ENCODE measurements at regions not wholly inside any gene's neighbourhood (a gene's known extent, or its start where the extent isn't known, plus 50 kb on each side); places are given as distances from the start of the nearest gene placed in this dataset.
"Not testable (repeated sequence)": the region's sequence is repeated elsewhere in the genome, so short reads cannot be mapped to it uniquely, and the experiment has no call there.

- ChIA-PET POLR2A (interaction anchor here (0.6 to 1.4 kb wide), 2 partner anchors 9 to 54 kb away, joined by 4 read pairs; no protein-coding TSS in a partner anchor), CTCF (ENCODE audit: unreplicated experiment) (no interaction called here)
- intact Hi-C loops (cut with micrococcal nuclease; ENCODE audit: unreplicated experiment), result no loop called here
- Histone ChIP-seq H3K4me3 (ENCODE audit: low read depth, low read length, poor library complexity, severe bottlenecking) (no peak overlapping the region), H4K20me1 (ENCODE audit: insufficient read depth, low read length) (no peaks in the 10 kb centered on the region), H3K9me3 (ENCODE audit: low read length) (no peaks in the 10 kb centered on the region), H3K4me1 (ENCODE audit: insufficient read depth, low read length, poor library complexity, severe bottlenecking) (no peaks in the 10 kb centered on the region), H3K9me2 (ENCODE audit: insufficient read depth, low read length) (no peaks in the 10 kb centered on the region), H3K36me3 (ENCODE audit: insufficient read depth, low read length) (no peaks in the 10 kb centered on the region), H2AFZ (ENCODE audit: low read length) (no peak overlapping the region), H3K27ac (ENCODE audit: low read depth, low read length, poor library complexity, severe bottlenecking) (no peak overlapping the region), H3K4me2 (ENCODE audit: low read length) (no peak overlapping the region), H3K79me2 (ENCODE audit: insufficient read depth, low read depth, low read length) (no peaks in the 10 kb centered on the region)
- no peak for TF ChIP-seq CTCF (conservative IDR thresholded peaks at IDR 0.05; ENCODE audit: low read length)
- no peak for TF ChIP-seq EZH2phosphoT487 (IDR thresholded peaks at IDR 0.05; ENCODE audit: borderline replicate concordance, low read depth, low read length)
- no TSS peak for BruUV-seq (replicated peaks)
- DNase-seq (ENCODE audit: low spot score), result no peak
Observed at GRCh38 chr2:185676316-185676715, 62.3 kb upstream of the FSIP2 start.

- H3K79me2 ChIP-seq (ENCODE audit: insufficient read depth, low read depth, low read length); H4K20me1 ChIP-seq (ENCODE audit: insufficient read depth, low read length); POLR2A ChIA-PET; H3K4me2 ChIP-seq (ENCODE audit: low read length); H3K9me2 ChIP-seq (ENCODE audit: insufficient read depth, low read length); DNase-seq (ENCODE audit: low spot score); H3K4me3 ChIP-seq (ENCODE audit: low read depth, low read length, poor library complexity, severe bottlenecking); H3K9me3 ChIP-seq (ENCODE audit: low read length); H3K27ac ChIP-seq (ENCODE audit: low read depth, low read length, poor library complexity, severe bottlenecking); BruUV-seq (replicated peaks); H3K4me1 ChIP-seq (ENCODE audit: insufficient read depth, low read length, poor library complexity, severe bottlenecking); CTCF ChIA-PET (ENCODE audit: unreplicated experiment); intact Hi-C loops (cut with micrococcal nuclease; ENCODE audit: unreplicated experiment); H3K36me3 ChIP-seq (ENCODE audit: insufficient read depth, low read length); H2AFZ ChIP-seq (ENCODE audit: low read length): not testable (repeated sequence)
Observed at GRCh38 chr2:185687001-185687400, 51.6 kb upstream of the FSIP2 start.

GRCh38 chr2:185687967-185688366 is 50.6 kb upstream of the FSIP2 start:
- Histone ChIP-seq H3K4me1 (ENCODE audit: insufficient read depth, low read length, poor library complexity, severe bottlenecking) (no peaks in the 10 kb centered on the region), H3K4me3 (ENCODE audit: low read depth, low read length, poor library complexity, severe bottlenecking) (no peak overlapping the region), H3K36me3 (ENCODE audit: insufficient read depth, low read length) (no peaks in the 10 kb centered on the region), H3K79me2 (ENCODE audit: insufficient read depth, low read depth, low read length) (no peaks in the 10 kb centered on the region), H3K9me3 (ENCODE audit: low read length) (no peaks in the 10 kb centered on the region), H2AFZ (ENCODE audit: low read length) (no peak overlapping the region), H3K9me2 (ENCODE audit: insufficient read depth, low read length) (no peaks in the 10 kb centered on the region), H4K20me1 (ENCODE audit: insufficient read depth, low read length) (no peaks in the 10 kb centered on the region), H3K27ac (ENCODE audit: low read depth, low read length, poor library complexity, severe bottlenecking) (no peak overlapping the region), H3K4me2 (ENCODE audit: low read length) (no peak overlapping the region)
- no peak for DNase-seq (ENCODE audit: low spot score)
- TF ChIP-seq CTCF (conservative IDR thresholded peaks at IDR 0.05; ENCODE audit: low read length) (no peak), EZH2phosphoT487 (IDR thresholded peaks at IDR 0.05; ENCODE audit: borderline replicate concordance, low read depth, low read length) (no peak)
- POLR2A ChIA-PET, result no interaction called here
- intact Hi-C loops (cut with micrococcal nuclease; ENCODE audit: unreplicated experiment), result no loop called here
- no TSS peak for BruUV-seq (replicated peaks)
- CTCF ChIA-PET (ENCODE audit: unreplicated experiment), result no interaction called here

Small RNA genes lying in the stretch of these regions (small RNA-seq; reads per million reads assigned to genes)
- gene RF00096, result 0.42 reads per million
